D341Med (cell line): ENCODE measurements at regions not wholly inside any gene's neighbourhood (a gene's known extent, or its start where the extent isn't known, plus 50 kb on each side); places are given as distances from the start of the nearest gene placed in this dataset.

Experiments
- DNase-seq: peaks from one replicate; pipeline ENCODE4 v3.0.0; 2012; ENCODE audit warnings: low spot score

- no peak for DNase-seq
Measured at GRCh38 chr11:109554951-109555350, 133.0 kb downstream of the C11orf87 start.

- DNase-seq = no peak
Measured at GRCh38 chr11:109564241-109564640, 142.3 kb downstream of the C11orf87 start.

- DNase-seq = no peak
Measured at GRCh38 chr11:109582470-109582869, 160.5 kb downstream of the C11orf87 start.

- no peak for DNase-seq
Measured at GRCh38 chr11:109584001-109584972, 162.3 kb downstream of the C11orf87 start.

- DNase-seq = no peak
Measured at GRCh38 chr11:109586789-109587188, 164.8 kb downstream of the C11orf87 start.

- DNase-seq = no peak
Measured at GRCh38 chr11:109590782-109591181, 168.8 kb downstream of the C11orf87 start.

DNA sequence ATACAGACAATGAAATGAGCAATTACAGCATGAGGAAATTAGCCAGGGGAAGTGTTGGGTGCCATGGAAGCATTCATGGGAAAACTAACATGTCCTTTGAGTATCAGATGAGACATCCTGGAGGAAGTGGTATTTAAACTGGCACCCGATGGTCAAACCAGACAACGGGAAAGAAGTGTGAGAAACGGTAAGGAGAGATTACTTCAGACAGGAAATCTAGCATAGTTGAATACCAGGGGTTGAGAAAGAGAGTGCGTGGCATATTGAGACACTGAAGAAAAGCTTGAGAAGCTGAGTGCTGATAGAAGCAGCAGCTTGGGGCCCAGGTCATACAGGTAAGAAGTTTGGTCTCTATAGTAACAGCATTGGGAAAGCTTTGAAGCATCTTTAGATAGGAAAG is 175.3 kb downstream of the C11orf87 start:
- no peak for DNase-seq

DNA sequence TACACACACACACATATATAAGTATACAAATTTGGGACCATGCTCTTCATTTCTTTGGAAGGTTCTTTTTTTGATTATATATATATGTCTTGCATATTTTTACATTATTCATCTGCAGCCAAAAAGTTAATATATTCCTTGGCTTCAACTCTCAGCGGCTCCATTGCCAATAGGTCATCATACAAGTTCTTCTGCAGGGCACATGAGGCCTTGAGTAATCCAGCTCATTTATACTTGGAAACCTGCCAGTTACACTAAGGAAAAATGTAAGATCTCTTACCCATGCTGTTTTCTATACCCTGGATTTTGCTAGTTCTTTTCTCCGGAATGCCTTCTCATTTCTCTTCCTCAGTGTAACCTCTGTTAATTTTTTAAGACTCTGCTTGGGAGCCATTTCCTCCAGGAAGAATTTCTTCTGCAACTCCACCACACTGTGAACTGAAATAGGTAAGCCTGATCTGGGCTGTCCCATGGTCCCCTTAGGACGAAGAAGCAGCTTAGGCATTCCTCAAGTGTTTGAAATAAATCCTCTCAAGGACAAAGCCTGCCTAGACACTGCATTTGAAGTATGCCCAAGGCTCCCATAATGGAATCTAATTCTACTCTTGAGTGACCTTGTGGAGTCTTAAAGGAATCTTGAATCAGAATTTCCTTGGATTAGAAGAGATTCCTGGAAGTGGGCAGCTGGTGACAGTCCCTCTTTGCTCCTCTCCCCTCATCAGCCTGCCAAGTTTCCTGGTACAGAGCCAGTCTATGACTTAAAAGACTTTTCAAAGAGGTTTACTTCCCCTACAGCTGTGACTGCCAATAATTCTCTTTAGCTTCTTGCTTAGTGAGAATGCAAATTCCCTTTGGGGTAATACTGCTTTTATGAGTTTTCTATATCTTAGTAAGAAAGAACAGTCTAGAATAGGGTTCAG is 182.8 kb downstream of the C11orf87 start:
- DNase-seq = no peak

DNA sequence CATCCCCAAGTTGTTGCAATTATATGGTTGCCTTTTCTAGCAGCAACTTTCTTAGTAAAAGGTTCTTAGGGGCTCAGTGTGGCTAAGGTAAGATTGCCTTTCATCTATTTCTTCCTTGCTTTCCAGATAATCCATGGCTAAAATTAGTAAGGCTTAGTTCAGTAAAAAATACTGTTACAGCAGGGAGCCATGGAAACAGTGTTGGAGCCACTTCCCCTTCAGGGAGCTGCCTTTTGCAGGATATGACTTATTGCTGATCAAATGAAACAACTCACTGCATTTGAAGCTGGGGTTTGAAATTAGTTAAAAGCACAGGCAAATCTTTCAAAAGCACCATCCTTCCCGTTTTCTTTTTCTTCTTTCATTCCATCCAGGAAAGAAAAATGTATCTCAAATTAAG is 184.3 kb downstream of the C11orf87 start:
- DNase-seq = no peak

DNA sequence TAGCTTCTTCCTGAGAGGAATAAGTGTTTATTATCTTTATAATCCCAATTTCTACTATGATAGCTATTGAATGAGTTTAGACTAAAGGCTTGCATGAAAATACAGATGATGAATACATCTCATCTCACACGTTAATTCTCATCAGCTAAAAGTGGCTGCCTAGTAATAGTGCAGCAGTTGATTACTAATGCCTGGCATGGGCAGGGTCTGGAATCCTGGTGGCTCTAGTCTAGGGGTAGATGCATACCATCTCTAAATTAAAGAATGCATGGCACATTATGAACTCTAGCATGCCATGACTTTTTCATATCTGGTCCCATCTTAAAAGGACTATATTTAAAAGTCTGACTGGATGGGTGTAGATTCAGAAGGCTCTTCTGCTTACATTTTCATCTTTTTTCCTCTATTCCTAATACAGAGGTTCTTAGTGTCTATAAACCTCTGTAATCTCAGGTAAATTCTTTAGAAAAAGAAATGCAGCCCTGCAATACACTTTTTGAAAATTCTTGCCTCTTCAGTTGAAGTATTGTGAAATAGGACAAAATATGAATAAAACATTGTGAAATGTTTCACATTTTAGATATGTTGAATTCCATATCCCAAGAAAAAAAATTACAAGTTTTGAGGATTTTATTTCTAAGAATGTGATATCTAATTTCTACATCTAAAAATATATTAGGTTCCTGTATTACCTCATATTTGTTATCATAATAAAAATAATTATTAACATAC is 187.6 kb downstream of the C11orf87 start:
- DNase-seq = no peak

GRCh38 chr11:109612496-109612895 is 190.5 kb downstream of the C11orf87 start:
- DNase-seq = no peak

GRCh38 chr11:109619498-109619897 is 197.5 kb downstream of the C11orf87 start:
- no peak for DNase-seq

DNA sequence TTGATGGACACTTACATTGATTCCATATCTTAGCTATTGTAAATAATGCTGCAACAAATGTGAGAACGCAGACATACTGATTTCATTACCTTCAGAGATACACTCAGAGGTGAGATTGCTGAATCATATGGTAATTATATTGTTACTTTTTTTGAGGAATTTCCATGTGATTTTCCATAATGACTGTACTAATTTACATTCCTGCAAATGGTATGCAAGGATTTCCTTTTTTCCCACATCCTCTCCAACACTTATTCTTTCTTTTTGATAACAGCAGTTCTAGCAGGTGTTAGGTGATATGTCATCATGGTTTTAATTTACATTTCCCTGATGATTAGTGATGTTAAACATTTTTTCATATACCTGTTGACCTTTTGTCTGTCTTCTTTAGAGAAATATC is 207.7 kb downstream of the C11orf87 start:
- no peak for DNase-seq

DNA sequence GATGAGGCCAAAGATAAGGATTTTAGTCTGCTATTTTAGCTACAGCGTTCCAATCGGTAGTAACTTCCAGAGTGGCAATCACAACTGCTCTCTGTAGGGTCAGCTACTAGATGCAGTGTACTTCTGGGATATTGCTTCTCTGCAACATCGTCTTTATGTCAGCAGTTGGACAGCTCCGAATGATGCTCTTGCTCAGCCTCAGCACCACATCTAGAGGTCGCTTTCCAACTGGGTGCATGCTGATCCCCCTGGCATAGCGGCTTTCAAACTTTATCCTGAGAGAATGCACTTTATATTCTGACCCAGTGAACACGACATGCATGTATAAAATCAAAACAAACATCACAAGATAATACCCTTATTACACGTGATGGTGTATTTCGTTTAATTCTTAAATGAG is 219.6 kb downstream of the C11orf87 start:
- no peak for DNase-seq

DNA sequence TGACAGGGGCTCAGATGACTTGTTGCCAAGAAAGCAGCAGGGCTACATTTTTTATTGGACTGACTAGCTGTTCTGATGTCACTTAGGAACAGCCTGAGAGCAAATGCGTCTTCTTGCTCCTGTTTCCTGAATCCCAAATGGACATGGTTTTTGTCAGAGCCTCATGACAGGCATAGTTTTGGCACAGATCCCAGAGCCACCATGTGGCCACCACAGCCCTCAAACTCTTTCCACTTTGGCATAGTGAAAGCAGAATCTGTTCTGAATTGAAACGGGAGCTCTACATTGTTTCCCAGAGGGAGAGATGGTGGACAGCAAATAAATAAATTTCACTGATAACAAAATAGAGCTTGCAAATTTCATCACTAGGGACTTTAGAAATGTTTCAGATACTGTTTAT is 222.2 kb downstream of the C11orf87 start:
- DNase-seq = no peak

DNA sequence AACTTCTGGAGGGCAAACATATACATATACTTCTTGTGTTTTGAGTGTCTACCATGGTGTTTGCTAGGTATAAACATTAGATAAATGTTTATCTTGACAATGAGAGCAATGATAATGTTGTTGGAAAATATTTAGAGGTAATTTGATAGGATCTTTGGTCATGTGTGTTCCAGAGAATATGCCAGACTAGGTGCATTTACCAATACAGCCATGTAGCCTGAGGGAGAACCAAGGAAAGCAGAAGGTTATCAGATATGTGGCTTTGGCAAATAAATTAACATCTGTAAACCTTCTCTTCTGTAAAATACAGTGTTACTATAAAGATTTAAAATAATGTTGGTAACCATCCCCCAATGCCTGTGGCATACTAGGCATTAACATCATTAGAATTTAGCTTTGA is 226.8 kb downstream of the C11orf87 start:
- no peak for DNase-seq

- no peak for DNase-seq
Measured at GRCh38 chr11:109654091-109654490, 232.1 kb downstream of the C11orf87 start.

DNA sequence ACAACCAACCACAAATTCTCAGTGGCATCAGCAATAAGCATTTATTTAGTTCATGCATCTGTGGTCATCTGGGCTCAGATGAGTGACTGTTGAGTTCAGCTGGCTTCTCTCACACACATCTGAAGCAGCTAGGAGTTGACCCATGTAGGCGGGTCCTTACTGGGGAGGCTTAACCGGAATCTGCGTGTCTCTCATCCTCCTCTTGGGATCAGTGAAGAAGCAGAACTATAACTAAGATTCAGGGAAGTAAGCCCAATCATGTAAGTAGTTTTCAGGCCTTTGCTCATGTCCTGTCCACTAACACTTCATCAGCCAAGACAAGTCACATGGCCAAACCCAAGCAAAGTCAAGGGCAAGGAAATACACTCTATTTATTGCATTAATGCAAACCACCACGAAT is 236.2 kb downstream of the C11orf87 start:
- DNase-seq = no peak

- no peak for DNase-seq
Measured at GRCh38 chr11:109667719-109668118, 245.7 kb downstream of the C11orf87 start.

DNA sequence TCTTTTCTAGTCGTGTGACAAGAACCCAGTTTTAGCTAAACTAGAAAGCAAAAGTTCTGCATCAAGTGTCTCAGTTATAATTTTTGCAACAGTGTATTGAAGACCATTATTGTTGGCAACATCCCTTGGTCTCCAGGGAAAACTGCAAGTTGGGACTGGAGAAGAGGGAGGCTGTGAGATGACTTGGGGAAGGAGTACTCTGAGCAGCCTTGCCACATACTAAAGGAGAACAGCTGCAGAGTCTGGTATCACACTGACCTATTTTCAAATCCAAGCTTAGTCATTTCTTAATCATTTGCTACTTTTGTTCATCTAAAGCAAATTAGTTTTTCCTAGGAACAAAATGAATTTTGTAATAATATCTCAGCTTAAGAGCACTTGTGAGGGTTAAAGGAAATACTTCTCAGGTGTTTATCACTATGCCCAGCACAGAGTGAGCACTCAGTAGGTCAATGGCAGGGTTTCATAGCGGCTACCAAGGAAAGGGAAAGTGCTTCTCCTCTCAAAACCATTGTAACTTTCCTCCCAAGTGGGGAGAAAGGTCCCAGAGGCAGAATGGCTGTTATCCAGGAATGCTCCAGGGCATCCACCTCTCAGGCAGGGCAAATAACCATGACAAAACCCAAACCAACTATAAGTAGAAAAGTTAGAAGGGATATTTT is 247.1 kb downstream of the C11orf87 start:
- DNase-seq = no peak

DNA sequence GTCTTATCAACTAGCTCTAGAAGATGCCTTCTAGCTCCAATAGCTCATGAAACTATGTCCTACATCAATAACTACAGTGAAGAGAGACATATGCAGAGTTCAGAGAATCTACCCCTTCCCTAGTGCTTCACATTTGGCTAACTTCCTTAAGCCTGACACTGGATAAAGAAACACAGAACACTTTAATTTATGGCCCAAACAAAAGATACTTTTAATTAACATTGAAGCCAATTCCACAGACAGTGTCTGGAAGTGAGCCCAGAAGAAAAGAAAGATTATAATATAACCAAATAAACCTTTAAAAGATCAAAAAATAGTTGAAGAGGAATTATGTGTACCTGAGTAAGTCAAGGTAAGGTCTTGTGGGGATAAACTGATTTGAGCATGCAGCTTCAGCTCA is 255.2 kb downstream of the C11orf87 start:
- DNase-seq = no peak

DNA sequence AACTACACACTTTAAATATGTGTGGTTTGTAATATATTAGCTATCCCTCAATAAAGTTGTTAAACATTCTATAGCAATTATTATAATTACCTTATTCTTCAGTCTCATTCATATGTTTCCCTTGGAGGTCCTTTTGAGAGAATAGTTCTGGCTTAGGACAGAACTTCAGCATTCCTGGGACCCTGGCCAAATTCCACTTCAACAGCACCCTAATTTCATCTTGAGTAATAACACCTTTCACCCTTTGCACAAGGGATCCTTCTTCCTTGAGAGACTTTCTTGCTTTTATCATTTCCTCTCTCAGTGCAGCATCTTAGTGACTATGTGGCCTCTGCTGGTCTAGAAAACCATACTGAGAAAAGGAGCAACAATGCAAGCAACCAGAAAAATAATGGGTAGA is 255.9 kb downstream of the C11orf87 start:
- DNase-seq = no peak
